ENCODE measurements at regions not wholly inside any gene's neighbourhood (a gene's known extent, or its start where the extent isn't known, plus 50 kb on each side); places are given as distances from the start of the nearest gene placed in this dataset.
"Not testable (repeated sequence)": the region's sequence is repeated elsewhere in the genome, so short reads cannot be mapped to it uniquely, and the experiment has no call there.

DNA sequence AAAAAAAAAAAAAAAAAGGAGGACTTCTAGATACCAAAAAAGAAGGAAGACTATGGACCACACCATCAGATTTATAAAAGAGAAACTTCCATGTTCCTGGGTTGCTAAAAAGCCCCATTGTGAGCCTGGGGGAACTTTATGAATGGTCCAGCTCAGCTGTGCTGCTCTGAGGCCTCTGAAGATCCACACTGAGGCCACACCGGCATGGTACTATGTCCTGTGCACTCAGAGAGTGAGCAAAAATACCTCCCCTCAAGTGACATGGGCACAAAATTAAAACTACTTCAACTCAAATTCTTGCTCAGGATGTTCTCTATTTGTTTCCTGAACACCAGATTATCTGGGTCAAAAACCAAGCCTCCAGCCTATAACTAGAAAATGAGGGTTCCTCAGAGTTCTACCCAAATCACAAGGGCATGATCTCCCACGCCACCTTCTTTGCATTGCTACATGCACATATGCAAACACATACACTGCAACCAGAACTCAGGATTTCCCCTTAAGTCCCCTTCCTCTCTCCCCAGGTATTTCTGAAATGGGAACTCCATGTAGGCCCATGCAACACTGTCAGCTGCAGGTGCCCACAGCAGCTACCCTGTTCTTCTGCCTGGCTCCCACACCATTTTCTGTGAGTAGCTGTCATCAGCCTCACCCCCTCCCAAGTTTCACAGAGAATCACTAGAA is 94.4 kb downstream of the SH3GLB1 start:
- ATAC-seq: peak in 1 of 2 donors; percentile 17

DNA sequence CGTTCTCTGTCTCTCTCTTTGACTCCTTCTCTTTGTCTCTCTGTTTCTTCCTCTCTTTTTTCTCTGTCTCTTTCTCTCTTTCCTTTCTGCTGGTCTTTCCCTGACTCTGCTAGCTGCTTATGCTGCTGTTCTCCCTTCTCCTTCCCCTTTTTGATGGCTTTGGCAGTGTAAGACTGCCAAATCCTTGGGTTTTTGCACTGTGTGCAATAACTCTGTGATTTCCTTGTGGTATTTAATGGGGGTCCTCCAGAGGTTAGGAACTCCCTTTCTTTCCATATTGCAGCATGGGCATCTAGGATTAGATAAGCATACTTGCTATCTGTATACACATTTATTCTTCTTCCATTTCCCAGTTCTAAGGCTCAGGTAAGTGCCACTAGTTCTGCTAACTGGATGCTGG is 99.3 kb downstream of the SH3GLB1 start:
- not testable (repeated sequence) for ATAC-seq

DNA sequence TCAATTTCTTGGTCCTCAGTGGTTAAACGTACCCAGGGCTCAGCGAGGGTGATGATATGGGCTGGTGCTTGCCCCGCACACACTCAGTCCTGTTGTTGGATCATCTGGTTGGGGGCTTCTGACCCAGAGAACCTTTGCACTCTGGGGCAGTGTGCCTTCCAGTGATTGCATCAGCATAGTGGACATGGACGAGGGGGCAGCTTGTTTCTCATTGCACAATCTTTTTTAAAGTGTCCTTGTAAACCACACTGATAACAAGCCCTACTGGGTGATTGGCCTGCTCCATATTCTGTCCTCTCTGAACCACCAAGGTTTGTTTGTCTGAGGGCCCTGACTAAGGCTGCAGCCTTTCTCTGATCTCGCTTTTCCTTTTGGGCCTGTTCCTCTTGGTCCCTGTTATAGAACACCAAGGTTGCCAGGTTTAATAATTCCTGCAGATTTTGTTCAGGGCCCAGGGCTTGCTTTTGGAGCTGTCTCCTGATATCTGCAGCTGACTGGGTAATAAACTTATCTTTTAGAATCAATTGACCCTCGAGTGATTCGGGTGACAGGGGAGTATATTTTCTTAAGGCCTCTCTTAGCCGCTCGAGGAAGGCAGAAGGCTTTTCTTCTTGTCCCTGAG is 101.6 kb downstream of the SH3GLB1 start:
- ATAC-seq: not testable (repeated sequence)

DNA sequence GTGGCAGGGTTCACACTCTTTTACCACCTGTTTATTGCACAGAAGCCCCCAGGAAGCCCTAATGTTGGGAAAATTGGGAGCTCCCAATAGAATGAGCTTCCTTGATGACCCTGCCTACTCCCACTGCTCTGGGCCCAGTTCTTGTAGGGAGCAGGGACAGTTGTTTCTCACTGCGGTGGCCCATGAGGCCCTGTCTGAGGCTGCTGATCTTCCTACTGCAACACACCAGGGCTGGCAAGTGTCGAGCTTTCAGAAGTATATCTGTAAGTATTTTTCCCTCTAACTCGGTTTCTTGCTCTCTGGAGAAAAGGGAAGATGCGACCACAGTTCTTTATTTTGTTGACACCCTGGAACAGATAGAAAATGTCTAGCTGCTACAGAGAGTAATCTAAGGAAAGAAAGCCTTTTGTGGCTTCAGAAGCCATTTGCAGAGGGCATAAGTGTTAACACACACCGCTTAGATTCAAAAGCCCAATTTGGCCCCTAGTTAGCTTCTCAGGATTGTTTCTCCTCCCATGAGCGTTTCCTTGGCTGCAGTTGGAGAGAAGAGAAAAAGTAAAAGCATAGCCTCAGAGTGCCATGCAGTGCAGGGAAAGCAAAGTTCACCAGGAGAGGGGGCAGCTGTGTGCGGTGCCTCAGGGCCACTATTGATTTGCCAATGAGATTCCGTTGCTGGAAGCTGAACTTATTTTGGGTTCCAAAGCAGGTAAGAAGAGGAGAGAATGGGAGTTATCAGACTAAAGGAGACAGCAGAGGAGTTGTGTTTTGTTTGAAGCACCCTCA is 102.6 kb downstream of the SELENOF start:
- no peak for ATAC-seq

DNA sequence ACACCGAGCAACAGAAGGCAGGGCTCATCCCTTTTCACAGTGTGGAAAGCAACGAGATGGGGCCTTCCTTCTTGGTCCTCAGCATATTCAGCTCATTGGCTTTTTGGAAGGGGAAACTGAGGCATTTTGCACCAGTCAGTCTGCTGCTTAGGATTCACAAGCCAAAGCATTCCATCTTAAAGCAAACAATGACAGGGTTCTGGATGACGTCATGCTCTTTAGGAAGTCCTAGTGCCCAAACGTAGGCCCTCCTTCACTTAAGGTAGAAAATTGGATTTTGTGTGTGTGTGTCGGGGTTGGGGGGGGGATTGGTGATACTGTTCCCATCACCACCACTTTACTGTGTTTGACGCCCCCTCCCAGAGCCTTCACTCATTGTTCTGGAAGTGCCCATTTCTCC is 101.6 kb downstream of the SELENOF start:
- no peak for ATAC-seq
